Right atrium auricular region (tissue), 2 donors: ENCODE measurements at regions not wholly inside any gene's neighbourhood (a gene's known extent, or its start where the extent isn't known, plus 50 kb on each side); places are given as distances from the start of the nearest gene placed in this dataset.

ENCODE experiments used
- DNase-seq: peaks from one replicate; pipeline ENCODE4 v3.0.0-alpha.2; 2019; ENCODE audit warnings: low spot score
- H3K27ac ChIP-seq, 2 donors: fragments of 200-600 bp; sonication (generic); 1 replicate in 1 of 2; 2 replicates in 1 of 2; pipeline ENCODE4 v1.5.1; 2016 to 2019
- H3K27me3 ChIP-seq, 2 donors: fragments of 200-600 bp; sonication (generic); one replicate each; pipeline versions ENCODE4 v1.5.1 to v1.6.0; 2017 to 2019
- H3K36me3 ChIP-seq: fragments of 200-600 bp; sonication (generic); one replicate; pipeline ENCODE4 v1.5.1; 2016
- H3K4me1 ChIP-seq, 2 donors: fragments of 200-600 bp; sonication (generic); one replicate each; pipeline versions ENCODE4 v1.5.1 to v1.6.0; 2017 to 2019
- H3K4me3 ChIP-seq, 2 donors: fragments of 200-600 bp; sonication (generic); 1 replicate in 1 of 2; 2 replicates in 1 of 2; pipeline ENCODE4 v1.5.1; 2017 to 2019; ENCODE audit warnings: mild to moderate bottlenecking in 1 of 2, moderate library complexity in 1 of 2
- H3K9me3 ChIP-seq, 2 donors: fragments of 200-600 bp; sonication (generic); one replicate each; pipeline ENCODE4 v1.5.1; 2019
- CTCF ChIP-seq, 2 donors: fragments of 200-600 bp; sonication (generic); IDR thresholded peaks; one replicate each; pipeline ENCODE4 v1.5.1; 2019; ENCODE audit warnings: antibody characterized with exemption in 2 of 2

- no peak for TF ChIP-seq CTCF (IDR thresholded peaks at IDR 0.05)
- no peak overlapping the region for H3K4me3 ChIP-seq
- H3K27ac ChIP-seq, result no peak overlapping the region
- H3K27me3 ChIP-seq, result no peaks in the 10 kb centered on the region
- no peaks in the 10 kb centered on the region for H3K9me3 ChIP-seq
- no peaks in the 10 kb centered on the region for H3K4me1 ChIP-seq
- no peaks in the 10 kb centered on the region for H3K36me3 ChIP-seq
- no peak for DNase-seq
Observed at GRCh38 chr2:21346984-21347383, 223.2 kb downstream of the TDRD15 start.

- no peak for TF ChIP-seq CTCF (IDR thresholded peaks at IDR 0.05)
- Histone ChIP-seq H3K36me3 (no peaks in the 10 kb centered on the region), H3K4me1 (no peaks in the 10 kb centered on the region), H3K27me3 (no peaks in the 10 kb centered on the region), H3K9me3 (no peaks in the 10 kb centered on the region), H3K4me3 (no peak overlapping the region), H3K27ac (no peak overlapping the region)
- DNase-seq, result no peak
Observed at GRCh38 chr2:21353879-21354679, 230.3 kb downstream of the TDRD15 start.

- DNase-seq, result no peak
- no peak overlapping the region for H3K4me3 ChIP-seq
- no peaks in the 10 kb centered on the region for H3K9me3 ChIP-seq
- H3K27ac ChIP-seq, result no peak overlapping the region
- TF ChIP-seq CTCF (IDR thresholded peaks at IDR 0.05), result no peak
- H3K4me1 ChIP-seq, result no peaks in the 10 kb centered on the region
- no peaks in the 10 kb centered on the region for H3K27me3 ChIP-seq
- no peaks in the 10 kb centered on the region for H3K36me3 ChIP-seq
Observed at GRCh38 chr2:21356086-21356856, 232.5 kb downstream of the TDRD15 start.

- Histone ChIP-seq H3K9me3 (no peaks in the 10 kb centered on the region), H3K36me3 (no peaks in the 10 kb centered on the region), H3K27ac (no peak overlapping the region), H3K4me1 (no peaks in the 10 kb centered on the region), H3K27me3 (no peaks in the 10 kb centered on the region), H3K4me3 (no peak overlapping the region)
- no peak for DNase-seq
- no peak for TF ChIP-seq CTCF (IDR thresholded peaks at IDR 0.05)
Observed at GRCh38 chr2:21356857-21357255, 233.1 kb downstream of the TDRD15 start.

GRCh38 chr2:21358976-21359375, 235.2 kb downstream of the TDRD15 start:
- Histone ChIP-seq H3K9me3 (no peaks in the 10 kb centered on the region), H3K27me3 (no peaks in the 10 kb centered on the region), H3K36me3 (no peaks in the 10 kb centered on the region), H3K4me1 (no peaks in the 10 kb centered on the region), H3K4me3 (no peak overlapping the region), H3K27ac (no peak overlapping the region)
- no peak for DNase-seq
- no peak for TF ChIP-seq CTCF (IDR thresholded peaks at IDR 0.05)
